ENCODE measurements at regions not wholly inside any gene's neighbourhood (a gene's known extent, or its start where the extent isn't known, plus 50 kb on each side); places are given as distances from the start of the nearest gene placed in this dataset.

GRCh38 chr1:2904191-2904590 lies 102.7 kb upstream of the TTC34 start:
- H3K36me3 Mint-ChIP-seq (ENCODE audit: low read depth) = no peaks in the 10 kb centered on the region
- intact Hi-C loops (cut with micrococcal nuclease) = no loop called here
- H3K27ac Mint-ChIP-seq = no peak overlapping the region

GRCh38 chr1:2905356-2905755 lies 103.9 kb upstream of the TTC34 start:
- H3K27ac Mint-ChIP-seq = no peak overlapping the region
- H3K4me1 Mint-ChIP-seq = no peaks in the 10 kb centered on the region
- intact Hi-C loops (cut with micrococcal nuclease) = no loop called here
- no peaks in the 10 kb centered on the region for H3K27me3 Mint-ChIP-seq
- no peak overlapping the region for H3K4me3 Mint-ChIP-seq
- H3K9me3 Mint-ChIP-seq = no peaks in the 10 kb centered on the region
- ChIA-PET POLR2A (no interaction called here), CTCF (no interaction called here)
- DNase-seq (no peak), ATAC-seq (ENCODE audit: low read depth) (no peak)
- TF ChIP-seq CTCF (IDR thresholded peaks at IDR 0.05) = no peak
- no peaks in the 10 kb centered on the region for H3K36me3 Mint-ChIP-seq (ENCODE audit: low read depth)

More at GRCh38 chr1:2904191-2904590, 102.7 kb upstream of the TTC34 start:
- no peak for TF ChIP-seq CTCF (IDR thresholded peaks at IDR 0.05)
- H3K9me3 Mint-ChIP-seq = no peaks in the 10 kb centered on the region
- no peak for DNase-seq
- H3K4me1 Mint-ChIP-seq = no peaks in the 10 kb centered on the region
- ChIA-PET POLR2A (no interaction called here), CTCF (no interaction called here)
- H3K4me3 Mint-ChIP-seq = no peak overlapping the region
- ATAC-seq (ENCODE audit: low read depth) = no peak
- no peaks in the 10 kb centered on the region for H3K27me3 Mint-ChIP-seq

GRCh38 chr1:2906085-2906484 lies 104.6 kb upstream of the TTC34 start:
- no peaks in the 10 kb centered on the region for H3K27me3 Mint-ChIP-seq
- TF ChIP-seq CTCF (IDR thresholded peaks at IDR 0.05) = no peak
- H3K9me3 Mint-ChIP-seq = no peaks in the 10 kb centered on the region
- no peaks in the 10 kb centered on the region for H3K4me1 Mint-ChIP-seq
- CTCF ChIA-PET = no interaction called here
- no peak for DNase-seq
- no peak overlapping the region for H3K27ac Mint-ChIP-seq
- POLR2A ChIA-PET = no interaction called here
- no peak overlapping the region for H3K4me3 Mint-ChIP-seq
- intact Hi-C loops (cut with micrococcal nuclease) = no loop called here
- ATAC-seq (ENCODE audit: low read depth) = no peak
- no peaks in the 10 kb centered on the region for H3K36me3 Mint-ChIP-seq (ENCODE audit: low read depth)

- ChIA-PET POLR2A (no interaction called here), CTCF (no interaction called here)
- no peak for TF ChIP-seq CTCF (IDR thresholded peaks at IDR 0.05)
- H3K27ac Mint-ChIP-seq = no peak overlapping the region
- DNase-seq (no peak), ATAC-seq (ENCODE audit: low read depth) (no peak)
- H3K9me3 Mint-ChIP-seq = no peaks in the 10 kb centered on the region
- intact Hi-C loops (cut with micrococcal nuclease) = no loop called here
- no peaks in the 10 kb centered on the region for H3K27me3 Mint-ChIP-seq
- H3K4me3 Mint-ChIP-seq = no peak overlapping the region
- no peaks in the 10 kb centered on the region for H3K4me1 Mint-ChIP-seq
- H3K36me3 Mint-ChIP-seq (ENCODE audit: low read depth) = no peaks in the 10 kb centered on the region
These were observed 105.1 kb upstream of the TTC34 start for GRCh38 chr1:2906620-2907019.

- intact Hi-C loops (cut with micrococcal nuclease) = no loop called here
- ChIA-PET CTCF (no interaction called here), POLR2A (no interaction called here)
- Mint-ChIP-seq H3K36me3 (ENCODE audit: low read depth) (no peaks in the 10 kb centered on the region), H3K4me3 (no peak overlapping the region), H3K9me3 (no peaks in the 10 kb centered on the region), H3K27ac (no peak overlapping the region), H3K27me3 (no peaks in the 10 kb centered on the region), H3K4me1 (no peaks in the 10 kb centered on the region)
- no peak for TF ChIP-seq CTCF (IDR thresholded peaks at IDR 0.05)
- DNase-seq (no peak), ATAC-seq (ENCODE audit: low read depth) (no peak)
These were observed 105.6 kb upstream of the TTC34 start for GRCh38 chr1:2907051-2907450.

All from activated B cell treated with CpG ODN at 0.5 μM for 24 hours (primary cell).